CD8-positive, alpha-beta memory T cell (primary cell): ENCODE measurements at regions not wholly inside any gene's neighbourhood (a gene's known extent, or its start where the extent isn't known, plus 50 kb on each side); places are given as distances from the start of the nearest gene placed in this dataset.

Source experiments
- CTCF ChIA-PET: fragments of 350-600 bp; sonication (Branson Sonifier 250); formaldehyde crosslinking; loops from one replicate; lab custom pipeline; 2021; ENCODE audit warnings: antibody characterized with exemption; lab: Charles Lee
- POLR2A ChIA-PET: fragments of 350-600 bp; sonication (Branson Sonifier 250); formaldehyde crosslinking; loops from one replicate; lab custom pipeline; 2021; ENCODE audit warnings: antibody characterized with exemption; lab: Charles Lee
- DNase-seq, 5 donors: peaks; one replicate each; pipeline versions ENCODE4 v3.0.0 to v3.0.0-alpha.2; 2020 to 2022; ENCODE audit warnings: mixed read lengths in 1 of 5
- H3K27ac ChIP-seq: one replicate; pipeline ENCODE4 v1.7.0; 2013; ENCODE audit warnings: low read depth, mild to moderate bottlenecking, low read length, moderate library complexity
- H3K27me3 ChIP-seq: 2 replicates; pipeline ENCODE4 v1.7.0; 2013; ENCODE audit warnings: low read length, mild to moderate bottlenecking; ENCODE audit not compliant: insufficient read depth, poor library complexity, severe bottlenecking
- H3K36me3 ChIP-seq: 2 replicates; pipeline ENCODE4 v1.7.0; 2013; ENCODE audit warnings: mild to moderate bottlenecking, low read length, moderate library complexity; ENCODE audit not compliant: insufficient read depth
- H3K4me1 ChIP-seq: 2 replicates; pipeline ENCODE4 v1.7.0; 2013; ENCODE audit warnings: mild to moderate bottlenecking, low read length, moderate library complexity; ENCODE audit not compliant: insufficient read depth
- H3K4me3 ChIP-seq: 2 replicates; pipeline ENCODE4 v1.7.0; 2013; ENCODE audit warnings: mild to moderate bottlenecking, low read length
- H3K9me3 ChIP-seq: 2 replicates; pipeline ENCODE4 v1.7.0; 2013; ENCODE audit warnings: mild to moderate bottlenecking, low read length
- H3K27ac Mint-ChIP-seq, 8 donors: one replicate each; pipeline ENCODE4 v1.8.0; 2020 to 2021; ENCODE audit warnings: mixed read lengths in 8 of 8, mild to moderate bottlenecking in 6 of 8, inconsistent platforms in 3 of 8, moderate library complexity in 3 of 8
- H3K27me3 Mint-ChIP-seq, 2 donors: one replicate each; pipeline ENCODE4 v1.8.0; 2020 to 2021; ENCODE audit warnings: mixed read lengths in 2 of 2, mild to moderate bottlenecking in 1 of 2, moderate library complexity in 1 of 2
- H3K36me3 Mint-ChIP-seq, 3 donors: one replicate each; pipeline ENCODE4 v1.8.0; 2020 to 2021; ENCODE audit warnings: mixed read lengths in 3 of 3, inconsistent platforms in 1 of 3, mild to moderate bottlenecking in 1 of 3
- H3K4me1 Mint-ChIP-seq, 3 donors: one replicate each; pipeline ENCODE4 v1.8.0; 2020 to 2021; ENCODE audit warnings: mixed read lengths in 3 of 3, inconsistent platforms in 1 of 3, mild to moderate bottlenecking in 1 of 3
- H3K4me3 Mint-ChIP-seq, 7 donors: one replicate each; pipeline ENCODE4 v1.8.0; 2020 to 2021; ENCODE audit warnings: mixed read lengths in 7 of 7, mild to moderate bottlenecking in 6 of 7, moderate library complexity in 4 of 7, inconsistent platforms in 2 of 7
- H3K9me3 Mint-ChIP-seq, 5 donors: one replicate each; pipeline ENCODE4 v1.8.0; 2020 to 2022; ENCODE audit warnings: mixed read lengths in 5 of 5, mild to moderate bottlenecking in 3 of 5, moderate library complexity in 2 of 5, inconsistent platforms in 1 of 5

GRCh38 chr1:90387805-90388204 is 329.3 kb downstream of the BARHL2 start:
- Mint-ChIP-seq H3K4me1 (no peaks in the 10 kb centered on the region), H3K27me3 (no peaks in the 10 kb centered on the region), H3K4me3 (no peak overlapping the region), H3K9me3 (peaks cover 0 to 3% (median 0%) of the 10 kb centered on the region in 5 donors), H3K36me3 (no peaks in the 10 kb centered on the region), H3K27ac (no peak overlapping the region)
- H3K36me3 ChIP-seq = no peaks in the 10 kb centered on the region
- ChIA-PET CTCF (no interaction called here), POLR2A (no interaction called here)
- H3K4me3 ChIP-seq = no peak overlapping the region
- H3K9me3 ChIP-seq = no peaks in the 10 kb centered on the region
- H3K4me1 ChIP-seq = no peaks in the 10 kb centered on the region
- no peaks in the 10 kb centered on the region for H3K27me3 ChIP-seq
- DNase-seq = no peak
- no peak overlapping the region for H3K27ac ChIP-seq

- Histone ChIP-seq H3K36me3 (no peaks in the 10 kb centered on the region), H3K4me1 (no peaks in the 10 kb centered on the region), H3K9me3 (no peaks in the 10 kb centered on the region), H3K4me3 (no peak overlapping the region), H3K27ac (no peak overlapping the region), H3K27me3 (no peaks in the 10 kb centered on the region)
- ChIA-PET POLR2A (no interaction called here), CTCF (no interaction called here)
- Mint-ChIP-seq H3K36me3 (no peaks in the 10 kb centered on the region), H3K9me3 (peaks cover 0 to 3% (median 0%) of the 10 kb centered on the region in 5 donors), H3K27ac (no peak overlapping the region), H3K4me3 (no peak overlapping the region), H3K27me3 (no peaks in the 10 kb centered on the region), H3K4me1 (no peaks in the 10 kb centered on the region)
- no peak for DNase-seq
Measured at GRCh38 chr1:90386899-90387720, 330.0 kb downstream of the BARHL2 start.

- no peaks in the 10 kb centered on the region for H3K9me3 Mint-ChIP-seq
- Histone ChIP-seq H3K36me3 (no peaks in the 10 kb centered on the region), H3K27ac (no peak overlapping the region), H3K4me1 (no peaks in the 10 kb centered on the region), H3K4me3 (no peak overlapping the region), H3K27me3 (no peaks in the 10 kb centered on the region), H3K9me3 (no peaks in the 10 kb centered on the region)
- no peaks in the 10 kb centered on the region for H3K4me1 Mint-ChIP-seq
- H3K4me3 Mint-ChIP-seq = no peak overlapping the region
- no peaks in the 10 kb centered on the region for H3K36me3 Mint-ChIP-seq
- POLR2A ChIA-PET = no interaction called here
- DNase-seq = no peak
- H3K27ac Mint-ChIP-seq = no peak overlapping the region
- H3K27me3 Mint-ChIP-seq = no peaks in the 10 kb centered on the region
- CTCF ChIA-PET = no interaction called here
Measured at GRCh38 chr1:90384193-90384592, 332.9 kb downstream of the BARHL2 start.

DNA sequence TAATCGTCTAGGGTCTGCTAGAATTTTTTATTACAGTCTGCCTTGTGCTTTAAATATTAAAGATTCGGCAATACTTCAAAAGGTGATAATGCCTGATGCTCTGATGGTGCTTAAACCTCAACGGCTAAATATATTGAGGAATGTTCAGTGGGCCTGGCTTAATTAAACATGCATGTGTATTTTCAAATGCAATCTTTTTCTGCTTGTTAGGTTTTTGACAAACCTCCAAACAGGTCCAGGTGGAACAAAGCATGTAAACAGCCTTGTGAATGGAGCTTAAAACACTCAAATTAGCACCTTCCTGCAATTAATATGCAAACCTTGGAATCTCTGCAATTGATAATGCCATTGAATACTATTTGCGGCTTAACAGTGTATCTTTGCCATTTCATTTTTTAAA is 334.9 kb downstream of the BARHL2 start:
- CTCF ChIA-PET = no interaction called here
- no peaks in the 10 kb centered on the region for H3K27me3 ChIP-seq
- no peak for DNase-seq

GRCh38 chr1:90381598-90381997 is 335.5 kb downstream of the BARHL2 start:
- Mint-ChIP-seq H3K9me3 (no peaks in the 10 kb centered on the region), H3K36me3 (no peaks in the 10 kb centered on the region), H3K4me1 (no peaks in the 10 kb centered on the region), H3K27me3 (no peaks in the 10 kb centered on the region), H3K4me3 (no peak overlapping the region), H3K27ac (no peak overlapping the region)
- POLR2A ChIA-PET = no interaction called here
- H3K27ac ChIP-seq = no peak overlapping the region
- CTCF ChIA-PET = no interaction called here
- DNase-seq = no peak
- no peak overlapping the region for H3K4me3 ChIP-seq
- no peaks in the 10 kb centered on the region for H3K4me1 ChIP-seq
- H3K27me3 ChIP-seq = no peaks in the 10 kb centered on the region
- no peaks in the 10 kb centered on the region for H3K9me3 ChIP-seq
- H3K36me3 ChIP-seq = no peaks in the 10 kb centered on the region

More for the DNA sequence above, 334.9 kb downstream of the BARHL2 start:
- H3K36me3 Mint-ChIP-seq = no peaks in the 10 kb centered on the region
- H3K27ac ChIP-seq = no peak overlapping the region
- H3K27me3 Mint-ChIP-seq = no peaks in the 10 kb centered on the region
- POLR2A ChIA-PET = no interaction called here
- H3K4me3 ChIP-seq = no peak overlapping the region
- H3K4me1 ChIP-seq = no peaks in the 10 kb centered on the region
- no peak overlapping the region for H3K4me3 Mint-ChIP-seq
- H3K9me3 Mint-ChIP-seq = no peaks in the 10 kb centered on the region
- no peaks in the 10 kb centered on the region for H3K36me3 ChIP-seq
- H3K9me3 ChIP-seq = no peaks in the 10 kb centered on the region
- H3K27ac Mint-ChIP-seq = no peak overlapping the region
- no peaks in the 10 kb centered on the region for H3K4me1 Mint-ChIP-seq

DNA sequence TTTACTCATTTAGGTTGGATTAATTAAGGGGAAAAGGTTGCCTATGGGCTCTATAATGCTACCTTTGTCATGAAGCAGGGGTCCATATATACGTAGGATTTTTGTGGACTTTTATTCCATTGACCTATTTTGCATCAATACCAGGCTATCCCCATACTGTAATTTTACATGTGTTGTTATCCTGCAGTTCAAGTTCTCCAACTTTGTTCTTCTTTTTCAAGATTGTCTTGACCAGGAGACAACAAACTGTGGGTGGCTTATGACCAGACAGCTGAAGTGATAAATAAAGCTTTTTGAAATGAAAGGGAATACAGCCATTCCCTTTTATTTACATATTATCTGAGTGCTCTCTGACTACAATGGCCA is 345.7 kb downstream of the BARHL2 start:
- ChIA-PET POLR2A (no interaction called here), CTCF (no interaction called here)
- peaks cover 0 to 2% (median 0%) of the 10 kb centered on the region in 5 donors for H3K9me3 Mint-ChIP-seq
- no peak overlapping the region for H3K27ac Mint-ChIP-seq
- Histone ChIP-seq H3K27me3 (no peaks in the 10 kb centered on the region), H3K4me3 (no peak overlapping the region), H3K4me1 (no peaks in the 10 kb centered on the region), H3K9me3 (no peaks in the 10 kb centered on the region), H3K36me3 (no peaks in the 10 kb centered on the region), H3K27ac (no peak overlapping the region)
- no peaks in the 10 kb centered on the region for H3K4me1 Mint-ChIP-seq
- no peak overlapping the region for H3K4me3 Mint-ChIP-seq
- no peak for DNase-seq
- peaks cover 3 to 5% of the 10 kb centered on the region in 2 donors for H3K27me3 Mint-ChIP-seq
- no peaks in the 10 kb centered on the region for H3K36me3 Mint-ChIP-seq

GRCh38 chr1:90370686-90371447 is 346.2 kb downstream of the BARHL2 start:
- CTCF ChIA-PET = no interaction called here
- peaks cover 0 to 3% of the 10 kb centered on the region in 2 donors for H3K27me3 Mint-ChIP-seq
- no peaks in the 10 kb centered on the region for H3K36me3 ChIP-seq

GRCh38 chr1:90362163-90362562 is 354.9 kb downstream of the BARHL2 start:
- H3K4me3 Mint-ChIP-seq = no peak overlapping the region
- H3K4me1 ChIP-seq = no peaks in the 10 kb centered on the region
- no peaks in the 10 kb centered on the region for H3K4me1 Mint-ChIP-seq
- H3K36me3 Mint-ChIP-seq = no peaks in the 10 kb centered on the region
- H3K27ac ChIP-seq = no peak overlapping the region
- no peak overlapping the region for H3K27ac Mint-ChIP-seq
- CTCF ChIA-PET = no interaction called here
- no peaks in the 10 kb centered on the region for H3K36me3 ChIP-seq
- H3K4me3 ChIP-seq = no peak overlapping the region
- H3K9me3 ChIP-seq = no peaks in the 10 kb centered on the region
- H3K27me3 Mint-ChIP-seq = peaks cover 0 to 1% of the 10 kb centered on the region in 2 donors
- H3K27me3 ChIP-seq = no peaks in the 10 kb centered on the region
- peaks cover 0 to 4% (median 2%) of the 10 kb centered on the region in 5 donors for H3K9me3 Mint-ChIP-seq
- DNase-seq = no peak
- POLR2A ChIA-PET = no interaction called here

More at GRCh38 chr1:90370686-90371447, 346.2 kb downstream of the BARHL2 start:
- Histone ChIP-seq H3K4me3 (no peak overlapping the region), H3K27ac (no peak overlapping the region), H3K9me3 (no peaks in the 10 kb centered on the region), H3K27me3 (no peaks in the 10 kb centered on the region), H3K4me1 (no peaks in the 10 kb centered on the region)
- peaks cover 0 to 2% (median 0%) of the 10 kb centered on the region in 5 donors for H3K9me3 Mint-ChIP-seq
- no peak overlapping the region for H3K27ac Mint-ChIP-seq
- DNase-seq = no peak
- POLR2A ChIA-PET = no interaction called here
- H3K4me1 Mint-ChIP-seq = no peaks in the 10 kb centered on the region
- H3K36me3 Mint-ChIP-seq = no peaks in the 10 kb centered on the region
- H3K4me3 Mint-ChIP-seq = no peak overlapping the region
